ENCODE measurements at regions not wholly inside any gene's neighbourhood (a gene's known extent, or its start where the extent isn't known, plus 50 kb on each side); places are given as distances from the start of the nearest gene placed in this dataset.

DNA sequence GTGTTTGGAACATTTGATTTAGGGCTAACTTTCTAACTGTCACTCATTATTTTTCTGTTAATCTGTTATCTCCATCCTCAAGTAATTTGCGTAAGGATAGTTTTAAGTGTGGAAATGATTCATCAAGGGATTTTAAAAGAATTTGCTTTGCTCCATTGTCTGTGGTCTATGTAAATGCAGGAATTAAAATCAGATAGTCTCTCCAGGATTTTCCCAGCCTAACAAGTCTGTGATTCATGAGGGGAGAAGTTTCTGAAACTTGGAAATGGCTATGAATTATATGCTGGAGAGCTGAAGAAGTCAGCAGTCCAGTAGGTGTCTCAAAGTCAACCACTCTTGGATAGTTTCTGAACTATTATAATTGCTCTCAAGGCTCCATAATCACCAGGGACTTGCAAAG is 264.5 kb downstream of the MRPL39 start:
- no peaks in the 10 kb centered on the region for H3K9me3 ChIP-seq
- no peak overlapping the region for H3K4me3 ChIP-seq
- DNase-seq (ENCODE audit: low read depth in 1 of 2, low spot score in 1 of 2) (no peak), FAIRE-seq (no peak), ATAC-seq (no peak)
- CTCF ChIA-PET, result no interaction called here
- H3K27ac ChIP-seq, result no peak overlapping the region
- H3K4me2 ChIP-seq, result no peak overlapping the region
- TF ChIP-seq, protein P1, sequence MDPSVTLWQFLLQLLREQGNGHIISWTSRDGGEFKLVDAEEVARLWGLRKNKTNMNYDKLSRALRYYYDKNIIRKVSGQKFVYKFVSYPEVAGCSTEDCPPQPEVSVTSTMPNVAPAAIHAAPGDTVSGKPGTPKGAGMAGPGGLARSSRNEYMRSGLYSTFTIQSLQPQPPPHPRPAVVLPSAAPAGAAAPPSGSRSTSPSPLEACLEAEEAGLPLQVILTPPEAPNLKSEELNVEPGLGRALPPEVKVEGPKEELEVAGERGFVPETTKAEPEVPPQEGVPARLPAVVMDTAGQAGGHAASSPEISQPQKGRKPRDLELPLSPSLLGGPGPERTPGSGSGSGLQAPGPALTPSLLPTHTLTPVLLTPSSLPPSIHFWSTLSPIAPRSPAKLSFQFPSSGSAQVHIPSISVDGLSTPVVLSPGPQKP (IDR thresholded peaks at IDR 0.05; ENCODE audit: low read depth, low read length), result no peak
- TF ChIP-seq, protein P2, sequence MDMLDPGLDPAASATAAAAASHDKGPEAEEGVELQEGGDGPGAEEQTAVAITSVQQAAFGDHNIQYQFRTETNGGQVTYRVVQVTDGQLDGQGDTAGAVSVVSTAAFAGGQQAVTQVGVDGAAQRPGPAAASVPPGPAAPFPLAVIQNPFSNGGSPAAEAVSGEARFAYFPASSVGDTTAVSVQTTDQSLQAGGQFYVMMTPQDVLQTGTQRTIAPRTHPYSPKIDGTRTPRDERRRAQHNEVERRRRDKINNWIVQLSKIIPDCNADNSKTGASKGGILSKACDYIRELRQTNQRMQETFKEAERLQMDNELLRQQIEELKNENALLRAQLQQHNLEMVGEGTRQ (IDR thresholded peaks at IDR 0.05), result no peak
- TF ChIP-seq CBX2 (IDR thresholded peaks at IDR 0.05; ENCODE audit: borderline replicate concordance, low read depth), result no peak
- TF ChIP-seq TP53 (CRISPR knock-in tag; IDR thresholded peaks at IDR 0.05), result no peak
- no peak for TF ChIP-seq ESRRA (IDR thresholded peaks at IDR 0.05; ENCODE audit: borderline replicate concordance, low read length)
- TF ChIP-seq RNF2 (IDR thresholded peaks at IDR 0.05; ENCODE audit: borderline replicate concordance, low read depth), result no peak
- TF ChIP-seq, protein P3, sequence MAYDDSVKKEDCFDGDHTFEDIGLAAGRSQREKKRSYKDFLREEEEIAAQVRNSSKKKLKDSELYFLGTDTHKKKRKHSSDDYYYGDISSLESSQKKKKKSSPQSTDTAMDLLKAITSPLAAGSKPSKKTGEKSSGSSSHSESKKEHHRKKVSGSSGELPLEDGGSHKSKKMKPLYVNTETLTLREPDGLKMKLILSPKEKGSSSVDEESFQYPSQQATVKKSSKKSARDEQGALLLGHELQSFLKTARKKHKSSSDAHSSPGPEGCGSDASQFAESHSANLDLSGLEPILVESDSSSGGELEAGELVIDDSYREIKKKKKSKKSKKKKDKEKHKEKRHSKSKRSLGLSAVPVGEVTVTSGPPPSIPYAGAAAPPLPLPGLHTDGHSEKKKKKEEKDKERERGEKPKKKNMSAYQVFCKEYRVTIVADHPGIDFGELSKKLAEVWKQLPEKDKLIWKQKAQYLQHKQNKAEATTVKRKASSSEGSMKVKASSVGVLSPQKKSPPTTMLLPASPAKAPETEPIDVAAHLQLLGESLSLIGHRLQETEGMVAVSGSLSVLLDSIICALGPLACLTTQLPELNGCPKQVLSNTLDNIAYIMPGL (CRISPR knock-in tag; IDR thresholded peaks at IDR 0.05; ENCODE audit: borderline replicate concordance), result no peak
- no peak for TF ChIP-seq TFCP2L1 (CRISPR knock-in tag; IDR thresholded peaks at IDR 0.05)
- no peak for TF ChIP-seq REST (IDR thresholded peaks at IDR 0.05)
- TF ChIP-seq KDM5A (IDR thresholded peaks at IDR 0.05), result no peak
- no peak for TF ChIP-seq ZNF302 (CRISPR knock-in tag; IDR thresholded peaks at IDR 0.05)
- TF ChIP-seq MAZ (IDR thresholded peaks at IDR 0.05; ENCODE audit: borderline replicate concordance, low read depth, low read length), result no peak
- no peak for TF ChIP-seq JUN (IDR thresholded peaks at IDR 0.05)
- TF ChIP-seq EHF (CRISPR knock-in tag; IDR thresholded peaks at IDR 0.05), result no peak
- TF ChIP-seq KDM1A (IDR thresholded peaks at IDR 0.05; ENCODE audit: low read depth), result no peak
- 70% methylated on average over 1 of the region's 1 CpG for WGBS (ENCODE audit: missing lambda C conversion rate)
- POLR2A ChIA-PET, result no interaction called here
- no peaks in the 10 kb centered on the region for H3K4me1 ChIP-seq

DNA sequence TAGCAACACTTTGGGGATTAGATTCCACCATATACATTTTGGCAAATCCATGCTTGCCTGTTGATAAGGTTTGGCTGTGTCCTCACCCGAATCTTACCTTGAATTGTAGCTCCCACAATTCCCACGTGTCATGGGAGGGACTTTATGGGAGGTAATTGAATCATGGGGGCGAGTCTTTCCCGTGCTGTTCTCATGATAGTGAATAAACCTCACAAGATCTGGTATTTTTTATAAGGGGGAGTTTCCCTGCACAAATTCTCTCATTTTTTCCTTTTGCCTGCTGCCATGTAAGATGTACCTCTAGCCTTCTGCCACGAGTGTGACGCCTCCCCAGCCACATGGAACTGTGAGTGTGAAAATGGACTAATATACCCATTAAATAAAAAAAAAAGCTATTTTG is 265.3 kb downstream of the MRPL39 start:
- no peak for FAIRE-seq
- DNase-seq (ENCODE audit: low read depth in 1 of 2, low spot score in 1 of 2), result no peak
- CTCF ChIA-PET, result no interaction called here
- Histone ChIP-seq H3K4me2 (no peak overlapping the region), H3K27ac (no peak overlapping the region), H3K4me1 (no peaks in the 10 kb centered on the region), H3K9me3 (no peaks in the 10 kb centered on the region), H3K4me3 (no peak overlapping the region)
- ATAC-seq, result no peak
- POLR2A ChIA-PET, result no interaction called here
- WGBS (ENCODE audit: missing lambda C conversion rate), result 0% methylated on average over 6 of the region's 6 CpGs
- TF ChIP-seq FOXS1 (CRISPR knock-in tag; IDR thresholded peaks at IDR 0.05) (no peak), HOXB5 (CRISPR knock-in tag; IDR thresholded peaks at IDR 0.05) (no peak), KDM5A (IDR thresholded peaks at IDR 0.05) (no peak), CTCF (IDR thresholded peaks at IDR 0.05) (no peak), CBX8 (IDR thresholded peaks at IDR 0.05) (no peak), ATOH8 (CRISPR knock-in tag; IDR thresholded peaks at IDR 0.05; ENCODE audit: low read depth) (no peak), MAZ (IDR thresholded peaks at IDR 0.05; ENCODE audit: borderline replicate concordance, low read depth, low read length) (no peak), E2F6 (IDR thresholded peaks at IDR 0.05; ENCODE audit: borderline replicate concordance, low read depth) (no peak), MYC (IDR thresholded peaks at IDR 0.05; ENCODE audit: borderline replicate concordance, low read length) (no peak), TP53 (CRISPR knock-in tag; IDR thresholded peaks at IDR 0.05) (no peak), RNF2 (IDR thresholded peaks at IDR 0.05; ENCODE audit: borderline replicate concordance, low read depth) (no peak), ZSCAN20 (CRISPR knock-in tag; IDR thresholded peaks at IDR 0.05) (no peak)

Data from A549 (cell line).